Keratinocyte (primary cell): ENCODE measurements at regions not wholly inside any gene's neighbourhood (a gene's known extent, or its start where the extent isn't known, plus 50 kb on each side); places are given as distances from the start of the nearest gene placed in this dataset.
"Not testable (repeated sequence)": the region's sequence is repeated elsewhere in the genome, so short reads cannot be mapped to it uniquely, and the experiment has no call there.

Source experiments
- DNase-seq: peaks from one replicate; pipeline ENCODE4 v3.0.0-alpha.2; 2011; ENCODE audit warnings: low read depth, missing footprints, low spot score
- FAIRE-seq: peaks from 2 replicates; lab custom pipeline; 2011; peaks lifted over from hg19 to GRCh38; lab: Jason Lieb, UNC
- H2AFZ ChIP-seq: 2 replicates; pipeline ENCODE4 v1.6.0; 2012; ENCODE audit warnings: low read length, control low read depth, inconsistent platforms; ENCODE audit not compliant: control insufficient read depth
- H3K27ac ChIP-seq: 2 replicates; pipeline ENCODE4 v1.5.1; 2011; ENCODE audit warnings: low read length; ENCODE audit not compliant: control insufficient read depth, insufficient read depth
- H3K27me3 ChIP-seq: 3 replicates; pipeline ENCODE4 v1.6.0; 2011; ENCODE audit warnings: low read length; ENCODE audit not compliant: control insufficient read depth, insufficient read depth; ENCODE audit errors: extremely low read depth
- H3K36me3 ChIP-seq, 2 experiments: 2 replicates in 1 of 2; 3 replicates in 1 of 2; pipeline ENCODE4 v1.5.1; 2011; ENCODE audit warnings: low read length in 2 of 2, mild to moderate bottlenecking in 1 of 2; ENCODE audit not compliant: control insufficient read depth in 2 of 2, insufficient read depth in 2 of 2; ENCODE audit errors: extremely low read depth in 1 of 2
- H3K4me1 ChIP-seq: 3 replicates; pipeline ENCODE4 v1.5.1; 2011; ENCODE audit warnings: low read length; ENCODE audit not compliant: control insufficient read depth, insufficient read depth; ENCODE audit errors: extremely low read depth
- H3K4me2 ChIP-seq: 3 replicates; pipeline ENCODE4 v1.6.0; 2011; ENCODE audit warnings: low read depth, low read length; ENCODE audit not compliant: control insufficient read depth, insufficient read depth; ENCODE audit errors: extremely low read depth
- H3K4me3 ChIP-seq, 3 experiments: fragments of 200-600 bp in 1 of 3; sonication (generic) in 1 of 3; 2 replicates in 2 of 3; 3 replicates in 1 of 3; pipeline ENCODE4 v1.5.1; 2011 to 2016; ENCODE audit warnings: low read length in 3 of 3, mild to moderate bottlenecking in 3 of 3, control low read depth in 2 of 3, inconsistent platforms in 1 of 3, low read depth in 1 of 3, mixed read lengths in 1 of 3, mixed run types in 1 of 3, moderate library complexity in 1 of 3; ENCODE audit not compliant: control insufficient read depth in 2 of 3, insufficient read depth in 2 of 3; ENCODE audit errors: extremely low read depth in 1 of 3
- H3K79me2 ChIP-seq: 2 replicates; pipeline ENCODE4 v1.6.0; 2012; ENCODE audit warnings: low read length; ENCODE audit not compliant: control insufficient read depth, insufficient read depth
- H3K9ac ChIP-seq: 3 replicates; pipeline ENCODE4 v1.6.0; 2011; ENCODE audit warnings: low read length; ENCODE audit not compliant: control insufficient read depth, insufficient read depth; ENCODE audit errors: extremely low read depth
- H3K9me1 ChIP-seq: 3 replicates; pipeline ENCODE4 v1.6.0; 2011; ENCODE audit warnings: low read length; ENCODE audit not compliant: control insufficient read depth, insufficient read depth; ENCODE audit errors: extremely low read depth
- H3K9me3 ChIP-seq: 2 replicates; pipeline ENCODE4 v1.5.1; 2012; ENCODE audit warnings: low read depth, low read length; ENCODE audit not compliant: control insufficient read depth
- H4K20me1 ChIP-seq: 3 replicates; pipeline ENCODE4 v1.6.0; 2011; ENCODE audit warnings: low read length; ENCODE audit not compliant: control insufficient read depth, insufficient read depth; ENCODE audit errors: extremely low read depth
- EZH2 ChIP-seq: IDR thresholded peaks from one replicate; pipeline ENCODE4 v1.6.1; 2012; ENCODE audit warnings: inconsistent platforms, mild to moderate bottlenecking, low read length, moderate library complexity
- dilution Hi-C: fragments of 300-500 bp; cut with MboI; formaldehyde crosslinking; loops from one replicate; pipeline ENCODE4 v1.7.0; 2020; ENCODE audit warnings: low sequenced_read_pairs; ENCODE audit not compliant: extremely low pct_ligation_motif_present
- TF ChIP-seq, protein P1 (sequence below), 3 experiments: IDR thresholded peaks in 1 of 3; conservative IDR thresholded peaks in 1 of 3; optimal IDR thresholded peaks in 1 of 3; 2 replicates in 2 of 3; 3 replicates in 1 of 3; pipeline versions ENCODE3 to v1.5.1; 2011; ENCODE audit warnings: low read length in 3 of 3, mild to moderate bottlenecking in 3 of 3, moderate library complexity in 2 of 3, control low read depth in 1 of 3, inconsistent platforms in 1 of 3; ENCODE audit not compliant: insufficient read depth in 2 of 3; ENCODE audit errors: extremely low read depth in 1 of 3

DNA sequence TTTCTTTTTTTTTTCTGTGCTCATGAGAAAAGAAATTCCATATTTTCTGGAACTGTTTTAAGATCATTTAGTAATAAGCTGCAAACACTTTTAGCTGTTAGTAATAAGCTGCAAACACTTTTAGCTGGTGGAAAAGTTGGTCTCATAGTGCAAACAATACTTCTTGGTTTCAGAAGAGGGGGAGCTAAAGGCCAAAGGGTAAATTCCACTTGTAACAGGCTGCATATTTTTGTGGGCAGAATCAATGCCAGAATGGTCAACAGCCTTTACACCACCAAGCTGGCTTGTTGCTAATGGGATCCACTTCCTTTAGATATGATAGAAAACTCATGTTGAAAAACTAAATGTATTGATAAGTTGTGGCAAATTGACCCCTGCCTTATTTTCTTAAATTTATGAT is 356.8 kb downstream of the NR4A2 start:
- no peak overlapping the region for H3K4me3 ChIP-seq
- no peaks in the 10 kb centered on the region for H3K27me3 ChIP-seq
- dilution Hi-C loops = no loop called here
- FAIRE-seq = no peak
- no peak overlapping the region for H3K4me2 ChIP-seq
- no peaks in the 10 kb centered on the region for H3K79me2 ChIP-seq
- H3K27ac ChIP-seq = no peak overlapping the region
- no peaks in the 10 kb centered on the region for H3K4me1 ChIP-seq
- no peak overlapping the region for H2AFZ ChIP-seq
- H3K36me3 ChIP-seq = no peaks in the 10 kb centered on the region
- H3K9ac ChIP-seq = no peak overlapping the region
- no peaks in the 10 kb centered on the region for H3K9me3 ChIP-seq
- no peak for TF ChIP-seq EZH2
- no peaks in the 10 kb centered on the region for H4K20me1 ChIP-seq
- no peak for DNase-seq
- H3K9me1 ChIP-seq = no peaks in the 10 kb centered on the region

DNA sequence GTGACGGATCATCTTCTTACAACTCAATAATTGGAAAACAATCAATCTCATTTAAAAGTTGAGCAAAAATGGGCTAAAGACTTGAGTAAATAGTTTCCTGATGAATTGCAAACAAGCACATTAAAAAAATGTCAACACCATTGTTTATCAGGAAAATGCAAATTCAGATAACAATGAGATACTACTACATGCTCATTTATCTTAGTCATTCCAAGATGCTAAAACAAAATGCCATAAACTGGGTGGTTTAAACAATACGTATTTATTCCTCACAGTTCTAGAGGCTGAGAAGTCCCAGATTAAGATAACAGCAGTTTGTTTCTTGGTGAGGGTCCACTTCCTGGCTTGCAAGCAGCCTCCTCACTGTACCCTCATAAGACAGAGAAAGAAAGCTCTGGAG is 359.6 kb downstream of the NR4A2 start:
- Histone ChIP-seq H3K4me2 (no peak overlapping the region), H3K27me3 (no peaks in the 10 kb centered on the region), H3K27ac (no peak overlapping the region), H3K9ac (no peak overlapping the region), H3K36me3 (no peaks in the 10 kb centered on the region), H3K4me1 (no peaks in the 10 kb centered on the region), H3K4me3 (no peak overlapping the region), H3K79me2 (no peaks in the 10 kb centered on the region), H3K9me1 (no peaks in the 10 kb centered on the region), H4K20me1 (no peaks in the 10 kb centered on the region), H2AFZ (no peak overlapping the region), H3K9me3 (no peaks in the 10 kb centered on the region)
- dilution Hi-C loops = no loop called here
- FAIRE-seq (no peak), DNase-seq (no peak)
- TF ChIP-seq EZH2 = no peak
- TF ChIP-seq, protein P1, sequence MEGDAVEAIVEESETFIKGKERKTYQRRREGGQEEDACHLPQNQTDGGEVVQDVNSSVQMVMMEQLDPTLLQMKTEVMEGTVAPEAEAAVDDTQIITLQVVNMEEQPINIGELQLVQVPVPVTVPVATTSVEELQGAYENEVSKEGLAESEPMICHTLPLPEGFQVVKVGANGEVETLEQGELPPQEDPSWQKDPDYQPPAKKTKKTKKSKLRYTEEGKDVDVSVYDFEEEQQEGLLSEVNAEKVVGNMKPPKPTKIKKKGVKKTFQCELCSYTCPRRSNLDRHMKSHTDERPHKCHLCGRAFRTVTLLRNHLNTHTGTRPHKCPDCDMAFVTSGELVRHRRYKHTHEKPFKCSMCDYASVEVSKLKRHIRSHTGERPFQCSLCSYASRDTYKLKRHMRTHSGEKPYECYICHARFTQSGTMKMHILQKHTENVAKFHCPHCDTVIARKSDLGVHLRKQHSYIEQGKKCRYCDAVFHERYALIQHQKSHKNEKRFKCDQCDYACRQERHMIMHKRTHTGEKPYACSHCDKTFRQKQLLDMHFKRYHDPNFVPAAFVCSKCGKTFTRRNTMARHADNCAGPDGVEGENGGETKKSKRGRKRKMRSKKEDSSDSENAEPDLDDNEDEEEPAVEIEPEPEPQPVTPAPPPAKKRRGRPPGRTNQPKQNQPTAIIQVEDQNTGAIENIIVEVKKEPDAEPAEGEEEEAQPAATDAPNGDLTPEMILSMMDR (optimal IDR thresholded peaks at IDR 0.05 in 1 of 3, IDR thresholded peaks at IDR 0.05 in 1 of 3, conservative IDR thresholded peaks at IDR 0.05 in 1 of 3; ENCODE audit: extremely low read depth in 1 of 3, insufficient read depth in 2 of 3, low read length in 3 of 3) = no peak

DNA sequence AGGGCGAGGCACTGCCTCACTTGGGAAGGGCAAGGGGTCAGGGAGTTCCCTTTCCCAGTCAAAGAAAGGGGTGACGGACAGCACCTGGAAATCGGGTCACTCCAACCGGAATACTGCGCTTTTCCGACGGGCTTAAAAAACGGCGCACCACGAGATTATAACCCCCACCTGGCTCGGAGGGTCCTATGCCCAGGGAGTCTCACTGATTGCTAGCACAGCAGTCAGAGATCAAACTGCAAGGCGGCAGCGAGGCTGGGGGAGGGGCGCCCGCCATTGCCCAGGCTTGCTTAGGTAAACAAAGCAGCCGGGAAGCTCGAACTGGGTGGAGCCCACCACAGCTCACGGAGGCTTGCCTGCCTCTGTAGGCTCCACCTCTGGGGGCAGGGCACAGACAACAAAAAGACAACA is 366.5 kb downstream of the NR4A2 start:
- H3K9me3 ChIP-seq, H3K4me3 ChIP-seq, dilution Hi-C loops, H3K27me3 ChIP-seq, DNase-seq, H3K4me2 ChIP-seq, H3K9me1 ChIP-seq, H3K36me3 ChIP-seq, H4K20me1 ChIP-seq, H3K79me2 ChIP-seq, H3K27ac ChIP-seq, FAIRE-seq, H3K4me1 ChIP-seq, H2AFZ ChIP-seq, H3K9ac ChIP-seq: not testable (repeated sequence)
